Kidney epithelial cell (primary cell): ENCODE measurements at regions not wholly inside any gene's neighbourhood (a gene's known extent, or its start where the extent isn't known, plus 50 kb on each side); places are given as distances from the start of the nearest gene placed in this dataset.
"Not testable (repeated sequence)": the region's sequence is repeated elsewhere in the genome, so short reads cannot be mapped to it uniquely, and the experiment has no call there.

Source experiments
- DNase-seq: peaks from one replicate; pipeline ENCODE4 v3.0.0-alpha.2; 2010; ENCODE audit warnings: low read depth
- H3K27me3 ChIP-seq: 2 replicates; pipeline ENCODE4 v1.6.0; 2011; ENCODE audit warnings: low read length; ENCODE audit not compliant: control insufficient read depth, insufficient read depth
- H3K36me3 ChIP-seq: 2 replicates; pipeline ENCODE4 v1.5.1; 2011; ENCODE audit warnings: low read length; ENCODE audit not compliant: control insufficient read depth, insufficient read depth
- H3K4me3 ChIP-seq: 2 replicates; pipeline ENCODE4 v1.5.1; 2011; ENCODE audit warnings: low read depth, mild to moderate bottlenecking, control low read depth, low read length
- TF ChIP-seq, protein P1 (sequence below): IDR thresholded peaks from 2 replicates; pipeline ENCODE4 v1.5.1; 2011; ENCODE audit warnings: mild to moderate bottlenecking, moderate library complexity, low read length, control low read depth, inconsistent platforms; ENCODE audit not compliant: insufficient read depth, poor library complexity, severe bottlenecking

DNA sequence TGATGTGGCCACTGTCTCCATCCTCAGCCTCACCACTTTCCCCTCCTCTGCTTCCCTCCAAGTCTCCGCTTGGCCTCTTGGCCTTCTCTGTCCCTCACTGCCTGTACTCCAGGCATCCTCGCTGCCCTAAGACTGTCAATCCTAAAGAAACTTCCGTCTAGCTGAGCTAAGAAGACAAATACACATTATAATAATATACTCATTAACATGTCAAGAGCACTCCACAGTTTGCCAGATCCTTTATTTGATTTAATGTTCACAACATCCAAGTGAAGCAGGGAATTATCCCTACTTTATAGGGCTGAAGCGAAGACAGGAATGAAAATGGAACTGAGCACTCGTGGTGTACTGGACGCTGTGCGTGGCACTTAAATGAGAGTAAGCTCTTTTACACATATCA lies 72.4 kb upstream of the SLC22A23 start:
- Histone ChIP-seq H3K36me3 (no peaks in the 10 kb centered on the region), H3K4me3 (no peak overlapping the region), H3K27me3 (peaks cover 3% of the 10 kb centered on the region)
- TF ChIP-seq, protein P1, sequence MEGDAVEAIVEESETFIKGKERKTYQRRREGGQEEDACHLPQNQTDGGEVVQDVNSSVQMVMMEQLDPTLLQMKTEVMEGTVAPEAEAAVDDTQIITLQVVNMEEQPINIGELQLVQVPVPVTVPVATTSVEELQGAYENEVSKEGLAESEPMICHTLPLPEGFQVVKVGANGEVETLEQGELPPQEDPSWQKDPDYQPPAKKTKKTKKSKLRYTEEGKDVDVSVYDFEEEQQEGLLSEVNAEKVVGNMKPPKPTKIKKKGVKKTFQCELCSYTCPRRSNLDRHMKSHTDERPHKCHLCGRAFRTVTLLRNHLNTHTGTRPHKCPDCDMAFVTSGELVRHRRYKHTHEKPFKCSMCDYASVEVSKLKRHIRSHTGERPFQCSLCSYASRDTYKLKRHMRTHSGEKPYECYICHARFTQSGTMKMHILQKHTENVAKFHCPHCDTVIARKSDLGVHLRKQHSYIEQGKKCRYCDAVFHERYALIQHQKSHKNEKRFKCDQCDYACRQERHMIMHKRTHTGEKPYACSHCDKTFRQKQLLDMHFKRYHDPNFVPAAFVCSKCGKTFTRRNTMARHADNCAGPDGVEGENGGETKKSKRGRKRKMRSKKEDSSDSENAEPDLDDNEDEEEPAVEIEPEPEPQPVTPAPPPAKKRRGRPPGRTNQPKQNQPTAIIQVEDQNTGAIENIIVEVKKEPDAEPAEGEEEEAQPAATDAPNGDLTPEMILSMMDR = no peak
- no peak for DNase-seq

DNA sequence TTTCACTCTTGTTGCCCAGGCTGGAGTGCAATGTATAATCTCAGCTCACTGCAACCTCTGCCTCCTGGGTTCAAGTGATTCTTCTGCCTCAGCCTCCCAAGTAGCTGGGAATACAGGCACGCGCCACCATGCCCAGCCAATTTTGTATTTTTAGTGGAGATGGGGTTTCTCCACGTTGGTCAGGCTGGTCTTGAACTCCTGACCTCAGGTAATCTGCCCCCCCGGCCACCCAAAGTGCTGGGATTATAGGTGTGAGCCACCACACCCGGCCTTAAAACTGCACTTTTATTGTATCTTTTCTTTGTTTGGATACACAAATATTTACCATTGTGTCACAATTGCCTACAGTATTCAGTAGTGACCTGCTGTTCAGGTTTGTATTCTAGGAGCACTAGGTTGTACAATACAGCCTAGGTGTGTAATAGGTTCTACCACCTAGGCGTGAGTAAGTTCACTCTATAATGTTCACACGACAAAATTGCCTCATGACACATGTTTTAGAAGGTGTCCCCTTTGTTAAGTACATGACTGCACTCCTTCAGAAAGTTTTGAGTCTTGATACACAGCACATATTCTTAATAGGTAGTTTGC lies 71.3 kb upstream of the SLC22A23 start:
- DNase-seq, H3K27me3 ChIP-seq, H3K36me3 ChIP-seq, H3K4me3 ChIP-seq: not testable (repeated sequence)

DNA sequence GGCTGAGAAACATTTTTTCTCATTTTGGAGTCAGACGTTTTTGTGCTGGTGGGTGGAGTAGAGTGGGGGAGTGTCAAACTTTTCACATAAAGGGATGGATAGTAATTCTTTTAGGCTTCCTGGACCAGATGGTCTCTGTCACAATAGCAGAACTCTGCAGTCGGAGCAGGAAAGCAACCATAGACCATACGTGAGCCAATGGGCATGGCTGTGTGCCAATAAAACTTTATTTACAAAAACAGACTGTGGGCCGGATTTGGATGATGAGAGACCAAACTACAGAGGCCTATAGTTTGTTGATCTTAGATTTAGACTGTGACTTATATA lies 70.8 kb upstream of the SLC22A23 start:
- TF ChIP-seq, protein P1 = no peak
- H3K27me3 ChIP-seq = peaks cover 3% of the 10 kb centered on the region
- no peak for DNase-seq

DNA sequence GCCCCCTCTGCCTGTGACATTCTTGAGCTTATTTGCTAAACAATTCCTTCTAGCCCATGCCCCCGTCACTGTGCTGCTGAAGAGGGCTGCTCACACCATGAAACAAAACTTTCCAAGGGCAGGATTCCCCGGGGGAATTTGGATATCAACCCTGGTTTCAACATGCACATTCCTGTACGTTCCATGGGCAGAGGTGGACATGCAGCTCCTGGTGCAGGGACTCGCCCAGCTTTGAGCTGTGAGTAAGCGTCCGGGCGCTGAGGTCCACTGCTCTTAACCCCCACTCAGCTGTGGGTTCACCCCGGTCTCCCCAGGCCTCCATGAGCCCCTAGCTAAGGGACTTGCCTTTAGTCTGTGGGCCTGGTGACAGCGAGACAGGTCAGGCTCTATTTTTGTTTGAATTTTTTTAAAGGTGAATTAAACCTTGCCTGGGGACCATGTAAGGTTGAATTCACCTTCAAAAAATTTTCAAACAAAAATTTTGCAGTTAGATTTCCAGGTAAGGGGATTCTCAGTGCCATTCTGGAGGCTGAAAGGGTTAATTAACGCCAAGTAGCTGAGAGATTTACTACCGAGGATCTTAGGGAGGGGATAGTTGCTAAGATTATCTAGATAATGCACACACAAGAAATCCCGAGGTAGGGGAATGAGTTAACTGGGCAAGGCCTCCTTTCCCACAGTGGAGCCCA lies 70.3 kb upstream of the SLC22A23 start:
- Histone ChIP-seq H3K4me3 (no peak overlapping the region), H3K36me3 (no peaks in the 10 kb centered on the region), H3K27me3 (peaks cover 3% of the 10 kb centered on the region)
- DNase-seq = no peak
- TF ChIP-seq, protein P1 = no peak

More for the DNA sequence above, 70.8 kb upstream of the SLC22A23 start:
- H3K4me3 ChIP-seq = no peak overlapping the region
- H3K36me3 ChIP-seq = no peaks in the 10 kb centered on the region

DNA sequence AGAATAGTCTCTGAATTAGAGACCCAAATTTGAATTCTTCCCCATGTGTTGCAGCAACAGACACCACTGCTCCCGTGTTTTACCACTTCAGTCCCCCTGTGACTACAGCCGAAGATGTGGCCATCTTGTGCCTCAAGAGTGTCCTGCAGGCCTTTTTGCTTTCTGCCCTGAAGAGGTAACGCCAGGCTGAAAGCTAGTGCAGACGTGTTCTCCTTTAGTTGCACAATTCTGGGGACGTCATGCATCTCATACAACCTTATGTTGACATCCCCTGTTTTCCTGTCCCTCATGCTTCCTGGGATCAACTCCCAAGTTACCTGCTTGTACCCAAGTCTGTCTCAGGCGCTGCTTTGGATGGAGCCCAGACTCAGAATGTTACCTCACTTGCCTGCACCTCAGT lies 69.1 kb upstream of the SLC22A23 start:
- Histone ChIP-seq H3K4me3 (no peak overlapping the region), H3K36me3 (no peaks in the 10 kb centered on the region), H3K27me3 (peaks cover 3% of the 10 kb centered on the region)
- TF ChIP-seq, protein P1 = no peak
- DNase-seq = no peak

DNA sequence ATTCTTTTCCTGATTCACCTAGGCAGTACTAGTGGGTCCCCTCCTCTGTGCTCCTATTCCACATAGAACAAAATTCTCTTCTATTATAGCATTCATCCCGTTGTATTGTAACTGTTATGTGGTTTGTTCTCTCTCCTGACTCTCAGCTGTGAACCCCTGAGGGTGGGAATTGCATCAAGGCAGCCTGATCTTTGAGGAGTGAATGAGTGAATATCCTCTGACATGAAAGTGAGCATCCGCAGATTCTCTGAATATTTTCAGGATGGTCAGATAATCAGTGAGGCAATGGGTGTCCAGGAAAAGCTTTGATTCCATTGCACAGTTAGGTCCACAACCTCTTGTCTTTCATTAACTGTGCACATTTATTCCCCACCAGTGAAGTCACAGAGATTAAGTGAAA lies 67.6 kb upstream of the SLC22A23 start:
- no peak for DNase-seq
- Histone ChIP-seq H3K36me3 (no peaks in the 10 kb centered on the region), H3K27me3 (peaks cover 3% of the 10 kb centered on the region)

More for the DNA sequence above, 67.6 kb upstream of the SLC22A23 start:
- no peak overlapping the region for H3K4me3 ChIP-seq
- TF ChIP-seq, protein P1 = no peak
